ENCODE measurements at regions not wholly inside any gene's neighbourhood (a gene's known extent, or its start where the extent isn't known, plus 50 kb on each side); places are given as distances from the start of the nearest gene placed in this dataset.

- TF ChIP-seq POLR2A (IDR thresholded peaks at IDR 0.05) (no peak), CTCF (IDR thresholded peaks at IDR 0.05) (no peak)
These were observed 155.2 kb upstream of the BMPER start for GRCh38 chr7:33750177-33750576.
